Myocyte (in vitro differentiated cells): ENCODE measurements at regions not wholly inside any gene's neighbourhood (a gene's known extent, or its start where the extent isn't known, plus 50 kb on each side); places are given as distances from the start of the nearest gene placed in this dataset.
A peak's percentile ranks its signal among the peaks of the same experiment; 100 is the strongest.

Experiments used
- DNase-seq: peaks from one replicate; pipeline ENCODE4 v3.0.0-alpha.2; 2012; ENCODE audit warnings: low read depth

GRCh38 chr20:52921340-52921739 lies 50.8 kb upstream of the TSHZ2 start:
- no peak for DNase-seq

DNA sequence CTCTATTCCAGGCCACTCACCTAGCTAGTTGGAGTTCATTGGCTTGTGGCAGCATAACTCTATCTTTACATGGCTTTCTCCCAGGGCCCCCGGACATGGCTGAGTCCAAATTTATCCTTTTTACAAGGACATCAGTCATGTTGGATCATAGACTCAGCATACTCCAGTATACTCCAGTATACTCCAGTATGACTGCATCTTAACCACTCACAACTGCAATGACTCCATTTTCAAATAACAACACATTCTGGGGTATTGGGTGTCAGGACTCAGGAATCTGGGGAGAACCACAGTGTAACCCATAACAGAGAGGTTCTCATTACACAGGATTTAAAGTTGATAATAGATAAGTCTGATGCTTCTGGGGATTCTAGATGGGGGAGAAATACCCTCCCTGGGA lies 53.8 kb upstream of the TSHZ2 start:
- peak; percentile 22 for DNase-seq

DNA sequence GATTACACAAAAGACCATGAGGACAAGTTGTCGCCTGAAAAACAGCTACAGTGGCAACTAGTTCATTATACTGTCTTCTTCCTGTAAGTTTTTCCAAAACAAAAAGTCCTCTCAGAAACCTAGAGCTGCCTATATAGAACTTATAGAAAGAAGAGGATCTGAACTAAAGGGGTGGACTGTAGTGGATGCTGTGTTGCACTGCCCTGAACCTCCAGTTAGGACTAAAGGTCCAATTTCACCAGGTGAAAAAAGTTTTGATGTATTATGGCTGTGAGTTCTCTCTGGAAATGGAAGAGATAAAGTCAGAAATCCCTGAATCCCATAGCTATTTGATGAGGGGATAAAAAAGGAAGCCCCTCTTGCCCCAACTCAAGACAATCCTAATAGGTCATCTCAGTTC lies 56.6 kb upstream of the TSHZ2 start:
- DNase-seq: no peak

- no peak for DNase-seq
Observed at GRCh38 chr20:52914870-52915269, 57.3 kb upstream of the TSHZ2 start.

DNA sequence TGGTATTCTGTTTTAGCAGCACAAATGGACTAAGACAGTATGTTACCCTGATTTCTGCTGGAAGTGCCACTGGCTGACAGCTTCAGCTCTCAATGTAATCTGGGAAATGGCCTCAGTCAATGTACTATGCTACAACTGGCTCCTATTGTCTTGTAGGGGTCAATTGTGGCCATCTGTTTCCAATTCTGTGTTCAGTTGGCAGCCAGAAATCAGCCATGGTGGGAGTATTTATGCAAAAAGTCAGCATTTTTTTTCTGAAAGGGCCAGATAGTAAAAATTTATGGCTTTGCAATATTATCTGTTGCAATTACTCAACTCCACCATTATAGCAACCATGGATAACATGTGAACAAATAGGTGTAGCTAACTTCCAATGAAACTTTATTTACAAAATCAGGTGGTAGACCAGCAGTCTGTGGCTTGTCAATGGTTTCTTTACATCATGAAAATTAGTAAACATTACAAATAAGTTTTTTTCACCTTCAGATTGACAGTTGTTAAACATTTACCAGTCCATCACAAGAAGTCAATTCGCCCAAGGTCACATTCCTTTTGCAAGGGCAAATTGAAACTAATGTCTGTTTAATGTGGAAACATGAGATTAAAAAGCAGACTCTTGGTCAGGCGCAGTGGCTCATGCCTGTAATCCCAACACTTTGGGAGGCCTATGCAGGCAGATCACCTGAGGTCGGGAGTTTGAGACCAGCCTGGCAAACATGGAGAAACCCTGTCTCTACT lies 58.3 kb upstream of the TSHZ2 start:
- no peak for DNase-seq

DNA sequence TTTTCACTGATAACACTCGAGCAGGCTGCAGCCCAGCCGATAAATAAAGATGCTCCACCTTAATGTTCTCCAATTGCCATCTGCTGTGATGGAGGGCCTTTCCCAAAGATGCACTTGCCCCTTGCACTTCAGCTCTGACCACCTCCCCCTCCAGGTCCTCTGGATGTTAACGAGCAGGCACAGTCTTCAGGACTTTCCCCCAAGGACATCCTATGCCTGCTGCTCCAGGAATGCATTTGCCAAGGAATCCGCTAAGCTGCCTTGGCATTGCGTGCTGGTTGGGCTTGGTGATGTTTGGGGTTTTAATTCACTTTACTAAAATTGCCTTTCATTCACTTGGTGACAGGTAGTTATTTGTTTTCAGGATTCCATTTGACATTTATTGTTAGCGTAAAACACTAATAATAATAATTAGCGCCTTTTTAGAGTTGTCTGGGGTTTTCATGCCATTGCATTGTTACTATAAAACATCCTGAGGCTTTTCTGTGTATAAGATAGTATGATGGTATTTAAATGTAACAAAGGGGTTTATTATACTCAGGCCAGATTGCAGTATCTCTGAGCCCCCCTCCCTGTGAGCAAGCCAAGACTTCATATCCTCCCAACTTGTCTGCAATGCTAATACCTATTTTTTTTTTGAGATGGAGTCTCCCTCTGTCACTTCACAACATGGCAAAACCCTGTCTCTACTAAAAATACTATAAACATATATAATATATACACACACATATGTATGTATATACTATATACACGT lies 66.7 kb upstream of the TSHZ2 start:
- no peak for DNase-seq

DNA sequence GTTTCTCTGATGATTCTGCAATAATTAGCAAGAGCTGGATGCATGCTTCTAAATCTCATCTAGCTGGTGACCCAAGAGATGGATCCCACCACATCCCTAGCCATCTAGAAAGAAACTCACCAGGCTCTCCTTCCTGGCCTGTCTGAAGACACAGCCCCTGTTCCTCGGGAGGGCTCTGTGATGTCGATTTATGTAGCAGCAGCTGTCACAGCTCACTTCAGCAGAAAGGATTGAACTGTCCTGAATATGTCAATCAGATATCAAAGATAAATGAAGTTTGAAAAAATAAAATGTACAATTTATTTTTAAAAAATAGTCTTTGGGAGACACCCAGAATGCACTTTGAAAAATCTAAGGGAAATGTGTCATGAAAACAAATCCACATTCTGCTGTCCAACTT lies 67.3 kb upstream of the TSHZ2 start:
- DNase-seq: no peak

DNA sequence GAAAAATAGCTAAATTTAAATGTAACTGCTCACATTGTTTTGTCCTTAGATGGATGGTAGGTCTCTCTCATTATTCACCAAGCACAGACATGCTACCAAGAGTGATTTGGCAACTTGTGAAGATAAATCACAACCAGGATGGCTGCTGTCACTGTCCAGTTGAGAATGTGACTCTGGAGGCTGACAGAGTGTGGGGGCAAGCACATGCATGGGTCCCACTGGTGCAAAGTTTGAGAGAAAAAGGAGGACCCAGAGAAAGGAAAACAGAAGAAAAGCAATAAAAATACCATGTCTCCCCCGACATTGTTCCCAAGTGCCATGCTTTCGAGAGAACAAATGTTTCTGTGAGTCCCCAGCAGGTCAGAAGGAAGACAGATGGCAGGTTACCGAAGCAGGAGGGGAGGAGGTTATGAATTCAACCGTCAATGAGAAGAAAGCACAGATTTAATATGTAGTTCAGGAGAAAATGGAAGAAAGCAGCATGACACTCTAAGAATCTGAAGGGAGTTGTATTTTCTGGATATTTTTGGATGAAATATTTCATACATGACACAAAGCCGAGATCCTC lies 73.0 kb upstream of the TSHZ2 start:
- no peak for DNase-seq

- no peak for DNase-seq
Observed at GRCh38 chr20:52896348-52896747, 75.8 kb upstream of the TSHZ2 start.

GRCh38 chr20:52895701-52896100 lies 76.5 kb upstream of the TSHZ2 start:
- no peak for DNase-seq

- DNase-seq: no peak
Observed at GRCh38 chr20:52895235-52895634, 76.9 kb upstream of the TSHZ2 start.

DNA sequence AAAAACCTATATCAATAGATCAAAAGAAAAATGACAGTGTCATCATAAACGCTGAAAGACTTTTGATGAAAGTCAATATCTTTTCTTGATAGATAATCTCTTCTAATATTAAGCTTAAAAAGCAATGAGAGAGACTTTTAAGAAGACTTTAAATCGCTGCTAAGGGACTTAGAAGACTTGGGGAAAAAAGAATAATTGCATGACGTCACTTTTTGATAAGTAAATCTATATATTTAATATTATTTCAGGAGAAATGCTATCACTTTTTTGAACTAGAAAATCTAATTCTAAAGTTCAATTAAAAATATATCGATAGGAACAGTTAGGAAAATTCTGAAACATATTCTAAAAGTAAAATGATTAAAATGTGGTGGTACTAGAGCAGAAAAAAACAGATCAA lies 78.7 kb upstream of the TSHZ2 start:
- no peak for DNase-seq

- no peak for DNase-seq
Observed at GRCh38 chr20:52892023-52892422, 80.1 kb upstream of the TSHZ2 start.

GRCh38 chr20:52890130-52890529 lies 82.0 kb upstream of the TSHZ2 start:
- DNase-seq: no peak

GRCh38 chr20:52889225-52889624 lies 82.9 kb upstream of the TSHZ2 start:
- no peak for DNase-seq

- no peak for DNase-seq
Observed at GRCh38 chr20:52888096-52888495, 84.1 kb upstream of the TSHZ2 start.

DNA sequence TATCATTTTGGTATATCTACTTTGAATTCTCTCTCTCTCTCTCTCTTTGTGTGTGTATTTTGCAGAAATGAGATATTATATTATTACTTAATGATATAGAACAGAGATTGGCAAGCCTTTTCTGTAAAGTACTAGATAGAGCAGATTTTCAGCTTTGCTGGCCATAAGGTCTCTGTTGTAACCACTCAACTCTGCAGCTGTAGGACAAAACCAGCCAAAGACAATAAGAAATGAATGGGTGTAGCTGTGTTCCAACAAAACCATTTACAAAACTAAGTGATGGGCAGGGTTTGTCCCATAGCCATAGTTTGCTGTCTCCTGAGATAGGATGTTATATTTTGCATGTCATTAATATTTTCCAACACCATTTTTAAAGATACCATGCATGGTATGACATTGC lies 91.2 kb upstream of the TSHZ2 start:
- no peak for DNase-seq

- no peak for DNase-seq
Observed at GRCh38 chr20:52880259-52880658, 91.9 kb upstream of the TSHZ2 start.

DNA sequence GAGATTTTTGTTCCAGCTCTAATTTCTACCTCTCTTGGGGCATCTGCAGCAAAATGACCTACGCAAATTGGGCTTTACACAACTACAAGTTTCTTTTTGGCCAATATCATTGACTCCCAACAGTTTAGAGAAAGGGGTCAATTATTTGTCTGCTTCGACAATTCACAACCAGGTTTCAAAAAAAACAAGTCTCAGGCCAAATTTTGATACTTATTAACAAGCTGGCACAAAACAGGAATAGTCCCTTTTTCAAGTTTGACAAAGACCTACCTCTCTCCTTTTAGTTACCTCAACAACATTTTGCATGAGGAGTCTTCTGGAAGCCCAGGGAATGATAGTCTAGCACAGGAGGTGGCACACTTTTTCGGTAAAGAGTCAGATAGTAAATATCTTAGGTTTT lies 97.9 kb upstream of the TSHZ2 start:
- DNase-seq: no peak

DNA sequence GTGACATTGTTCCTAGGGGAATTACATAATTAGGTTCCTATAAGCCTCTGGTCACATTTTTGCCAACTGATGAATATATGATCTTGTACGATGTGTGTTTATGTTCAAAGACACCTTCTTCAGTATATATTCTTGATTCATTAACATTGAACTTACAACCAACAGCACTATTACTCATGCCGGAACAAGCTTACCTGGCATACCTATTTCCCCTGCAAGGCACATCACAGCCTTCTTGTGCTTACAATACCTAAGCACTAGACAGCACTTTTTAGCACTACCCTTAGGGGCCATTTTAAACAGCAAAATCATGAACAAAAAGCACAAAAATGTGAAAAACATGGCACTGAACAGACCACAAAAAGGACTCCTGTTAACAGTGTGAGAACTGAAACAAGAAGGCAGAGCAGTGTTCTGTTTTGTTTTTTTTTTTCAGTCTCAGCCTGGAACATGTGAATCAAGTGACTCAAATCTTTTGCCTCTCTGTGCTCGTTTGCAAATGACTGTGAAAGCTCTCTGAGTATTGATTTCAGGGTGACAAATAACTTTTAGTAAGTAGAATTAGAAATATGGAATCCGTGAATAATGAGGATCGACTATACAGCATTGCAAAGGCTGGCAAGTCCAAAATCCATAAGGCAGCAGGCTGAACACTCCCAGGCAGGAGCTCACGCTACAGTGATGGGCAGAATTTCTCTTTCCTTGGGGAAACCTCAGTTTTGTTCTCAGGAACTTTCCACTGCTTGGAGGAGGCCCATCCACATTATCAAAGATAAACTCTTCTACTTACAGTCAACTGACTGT lies 102.3 kb upstream of the TSHZ2 start:
- DNase-seq: no peak

DNA sequence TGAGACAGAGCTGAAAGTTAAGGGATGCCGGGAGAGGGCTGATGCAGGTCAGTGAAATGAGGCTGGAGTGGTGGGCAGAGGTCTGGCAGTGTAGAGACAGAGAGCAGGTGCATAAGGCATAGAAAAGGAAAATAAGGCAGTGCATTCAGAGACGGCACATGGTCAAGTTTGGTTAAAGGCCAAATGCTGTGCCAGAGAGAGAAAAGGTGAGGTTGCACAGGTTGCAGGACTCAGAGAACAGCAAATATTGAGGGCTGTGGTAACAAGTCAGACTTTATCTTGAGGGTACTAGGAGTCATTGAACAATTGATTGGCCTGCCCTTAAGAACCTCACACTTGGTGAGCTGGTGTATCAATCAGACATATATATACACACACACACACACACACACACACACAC lies 102.9 kb upstream of the TSHZ2 start:
- DNase-seq: no peak

DNA sequence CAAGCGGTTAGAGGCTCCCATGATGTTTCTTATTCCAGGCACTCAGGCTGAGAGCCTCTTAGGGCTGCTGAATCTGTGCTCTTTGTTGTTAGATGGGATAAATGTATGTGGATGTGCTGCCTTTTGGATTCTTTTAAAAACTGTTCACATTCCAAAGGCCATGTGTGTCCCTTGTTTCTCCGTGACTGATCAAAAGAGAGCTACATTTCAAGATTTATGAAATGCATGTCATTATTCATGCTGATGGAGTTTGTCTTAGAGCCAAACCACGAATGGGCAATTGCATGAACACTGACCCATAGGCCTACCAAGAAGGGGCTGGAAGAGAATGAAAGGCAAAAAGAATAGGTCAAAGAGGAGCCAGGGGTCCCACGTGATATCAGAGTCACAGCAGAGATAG lies 104.9 kb upstream of the TSHZ2 start:
- no peak for DNase-seq
